ENCODE measurements at regions not wholly inside any gene's neighbourhood (a gene's known extent, or its start where the extent isn't known, plus 50 kb on each side); places are given as distances from the start of the nearest gene placed in this dataset.

DNA sequence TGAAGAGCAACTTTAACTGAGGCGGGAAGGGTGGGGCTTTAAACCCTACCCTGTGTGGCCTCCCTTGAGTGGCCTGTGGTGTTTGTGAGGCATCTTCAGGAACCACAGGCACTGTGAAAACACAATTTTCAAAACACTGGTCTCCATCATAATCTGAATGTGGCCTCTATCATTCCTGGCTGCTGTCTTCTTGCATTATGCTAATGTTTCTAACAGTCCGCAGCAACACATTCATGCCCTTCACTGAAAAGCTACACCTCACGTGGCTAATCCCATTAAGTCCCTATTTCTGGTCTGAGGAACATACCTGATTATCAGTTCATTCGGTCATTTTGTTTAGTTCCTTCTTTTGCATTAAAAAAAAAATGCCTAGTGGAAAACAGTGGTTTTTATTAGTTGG lies 94.6 kb downstream of the F11 start (continued):
- TF ChIP-seq, protein P1, sequence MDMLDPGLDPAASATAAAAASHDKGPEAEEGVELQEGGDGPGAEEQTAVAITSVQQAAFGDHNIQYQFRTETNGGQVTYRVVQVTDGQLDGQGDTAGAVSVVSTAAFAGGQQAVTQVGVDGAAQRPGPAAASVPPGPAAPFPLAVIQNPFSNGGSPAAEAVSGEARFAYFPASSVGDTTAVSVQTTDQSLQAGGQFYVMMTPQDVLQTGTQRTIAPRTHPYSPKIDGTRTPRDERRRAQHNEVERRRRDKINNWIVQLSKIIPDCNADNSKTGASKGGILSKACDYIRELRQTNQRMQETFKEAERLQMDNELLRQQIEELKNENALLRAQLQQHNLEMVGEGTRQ (IDR thresholded peaks at IDR 0.05; ENCODE audit: low read length): no peak
